ENCODE measurements at regions not wholly inside any gene's neighbourhood (a gene's known extent, or its start where the extent isn't known, plus 50 kb on each side); places are given as distances from the start of the nearest gene placed in this dataset.
A peak's percentile ranks its signal among the peaks of the same experiment; 100 is the strongest.
"Not testable (repeated sequence)": the region's sequence is repeated elsewhere in the genome, so short reads cannot be mapped to it uniquely, and the experiment has no call there.

DNA sequence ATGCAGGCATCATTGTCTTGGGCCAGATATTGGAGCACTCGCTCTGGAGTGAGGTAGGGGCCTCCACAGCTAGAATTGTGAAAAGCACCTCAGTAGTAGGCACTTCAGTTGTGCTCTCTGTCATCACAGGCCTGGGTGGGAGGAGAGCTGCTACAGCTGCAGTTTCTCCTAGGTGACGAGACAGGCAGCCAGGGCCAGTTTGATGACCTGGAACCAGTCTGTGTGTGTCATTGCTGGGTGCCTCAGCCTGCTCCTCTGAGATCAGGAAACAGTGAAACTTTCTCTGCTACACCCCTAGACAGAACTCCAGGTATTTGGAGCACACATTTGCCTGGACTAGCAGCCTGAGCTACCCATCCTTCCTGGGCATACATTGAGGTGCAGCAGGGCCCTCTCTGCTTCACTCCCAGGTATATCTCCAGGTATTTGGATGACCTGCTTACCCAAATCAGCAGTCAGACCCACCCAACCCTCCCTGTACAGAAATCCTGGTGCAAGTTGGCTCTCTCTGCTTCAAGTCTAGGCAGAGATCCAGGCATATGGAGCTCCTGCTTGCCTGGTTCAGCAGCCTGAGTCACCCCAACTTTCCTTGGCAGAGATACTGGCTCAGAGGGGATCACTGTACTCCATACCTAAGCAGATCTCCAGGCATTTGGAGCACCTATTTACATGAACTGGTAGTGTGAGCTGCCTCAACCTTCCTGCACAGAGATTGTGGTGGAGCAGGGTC, 54.3 kb upstream of the SGO1 start:
- H3K4me3 ChIP-seq: no peak overlapping the region
- DNase-seq (ENCODE audit: low spot score in 2 of 2): no peak
- peak overlapping the region in 1 of 2 donors; percentile 49 for H3K27ac ChIP-seq
- H3K27me3 ChIP-seq: no peaks in the 10 kb centered on the region
- H3K9me3 ChIP-seq: no peaks in the 10 kb centered on the region
- H3K4me1 ChIP-seq: peaks cover 0 to 5% of the 10 kb centered on the region in 2 donors
- TF ChIP-seq, protein P1, sequence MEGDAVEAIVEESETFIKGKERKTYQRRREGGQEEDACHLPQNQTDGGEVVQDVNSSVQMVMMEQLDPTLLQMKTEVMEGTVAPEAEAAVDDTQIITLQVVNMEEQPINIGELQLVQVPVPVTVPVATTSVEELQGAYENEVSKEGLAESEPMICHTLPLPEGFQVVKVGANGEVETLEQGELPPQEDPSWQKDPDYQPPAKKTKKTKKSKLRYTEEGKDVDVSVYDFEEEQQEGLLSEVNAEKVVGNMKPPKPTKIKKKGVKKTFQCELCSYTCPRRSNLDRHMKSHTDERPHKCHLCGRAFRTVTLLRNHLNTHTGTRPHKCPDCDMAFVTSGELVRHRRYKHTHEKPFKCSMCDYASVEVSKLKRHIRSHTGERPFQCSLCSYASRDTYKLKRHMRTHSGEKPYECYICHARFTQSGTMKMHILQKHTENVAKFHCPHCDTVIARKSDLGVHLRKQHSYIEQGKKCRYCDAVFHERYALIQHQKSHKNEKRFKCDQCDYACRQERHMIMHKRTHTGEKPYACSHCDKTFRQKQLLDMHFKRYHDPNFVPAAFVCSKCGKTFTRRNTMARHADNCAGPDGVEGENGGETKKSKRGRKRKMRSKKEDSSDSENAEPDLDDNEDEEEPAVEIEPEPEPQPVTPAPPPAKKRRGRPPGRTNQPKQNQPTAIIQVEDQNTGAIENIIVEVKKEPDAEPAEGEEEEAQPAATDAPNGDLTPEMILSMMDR (IDR thresholded peaks at IDR 0.05): no peak
- H3K36me3 ChIP-seq: no peaks in the 10 kb centered on the region
- intact Hi-C loops (cut with DNase I): no loop called here

DNA sequence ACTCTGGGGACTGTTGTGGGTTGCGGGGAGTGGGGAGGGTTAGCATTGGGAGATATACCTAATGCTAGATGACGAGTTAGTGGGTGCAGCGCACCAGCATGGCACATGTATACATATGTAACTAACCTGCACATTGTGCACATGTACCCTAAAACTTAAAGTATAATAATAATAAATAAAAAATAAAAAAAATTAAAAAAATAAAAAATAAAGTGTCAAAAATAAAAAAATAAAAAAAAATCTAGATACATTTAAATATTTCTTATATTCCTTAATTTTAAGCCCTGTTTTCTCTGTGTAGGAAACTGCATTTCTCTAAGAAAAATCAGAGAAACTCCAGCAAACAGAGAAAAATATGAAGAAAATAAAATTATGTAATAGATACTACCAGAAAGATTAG, 52.2 kb upstream of the SGO1 start:
- H3K4me1 ChIP-seq; H3K4me3 ChIP-seq; H3K27me3 ChIP-seq; H3K27ac ChIP-seq; H3K36me3 ChIP-seq; DNase-seq (ENCODE audit: low spot score in 2 of 2); intact Hi-C loops (cut with DNase I); H3K9me3 ChIP-seq: not testable (repeated sequence)

DNA sequence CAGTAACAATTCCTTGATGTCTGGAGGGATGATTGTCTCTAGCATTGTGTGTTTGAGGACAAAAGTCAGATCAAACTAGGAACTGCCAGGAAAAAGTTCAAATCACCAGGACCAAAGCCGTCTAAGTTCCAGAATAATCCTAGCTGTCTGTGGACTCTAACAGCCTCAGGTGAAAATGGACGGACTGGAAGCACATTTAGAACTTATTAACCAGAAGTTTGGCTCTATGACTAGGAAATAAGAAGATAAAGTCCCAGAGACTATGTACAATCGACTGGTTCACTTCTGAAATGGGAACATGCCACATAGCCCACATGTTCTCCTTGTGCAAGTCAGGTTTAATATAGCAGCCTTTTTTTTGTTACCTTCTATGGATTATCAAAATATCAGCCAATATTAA, 50.6 kb upstream of the SGO1 start:
- intact Hi-C loops (cut with DNase I): no loop called here
- DNase-seq (ENCODE audit: low spot score in 2 of 2): no peak
- no peak overlapping the region for H3K27ac ChIP-seq
- TF ChIP-seq, protein P1 (IDR thresholded peaks at IDR 0.05): no peak
- no peaks in the 10 kb centered on the region for H3K9me3 ChIP-seq
- H3K4me3 ChIP-seq: no peak overlapping the region
- no peaks in the 10 kb centered on the region for H3K36me3 ChIP-seq
- no peaks in the 10 kb centered on the region for H3K27me3 ChIP-seq
- H3K4me1 ChIP-seq: peaks cover 0 to 5% of the 10 kb centered on the region in 2 donors

All from ascending aorta (tissue), 2 donors.